A204.1 (cell line): ENCODE measurements at regions not wholly inside any gene's neighbourhood (a gene's known extent, or its start where the extent isn't known, plus 50 kb on each side); places are given as distances from the start of the nearest gene placed in this dataset.

ENCODE experiments used
- FAIRE-seq: peaks from 2 replicates; lab custom pipeline; 2012; peaks lifted over from hg19 to GRCh38; lab: Jason Lieb, UNC

- FAIRE-seq = no peak
These were observed 52.9 kb upstream of the DIO3 start for GRCh38 chr14:101508196-101508947.

- FAIRE-seq = no peak
These were observed 52.2 kb upstream of the DIO3 start for GRCh38 chr14:101508948-101509729.

- no peak for FAIRE-seq
These were observed 51.4 kb upstream of the DIO3 start for GRCh38 chr14:101509730-101510371.

DNA sequence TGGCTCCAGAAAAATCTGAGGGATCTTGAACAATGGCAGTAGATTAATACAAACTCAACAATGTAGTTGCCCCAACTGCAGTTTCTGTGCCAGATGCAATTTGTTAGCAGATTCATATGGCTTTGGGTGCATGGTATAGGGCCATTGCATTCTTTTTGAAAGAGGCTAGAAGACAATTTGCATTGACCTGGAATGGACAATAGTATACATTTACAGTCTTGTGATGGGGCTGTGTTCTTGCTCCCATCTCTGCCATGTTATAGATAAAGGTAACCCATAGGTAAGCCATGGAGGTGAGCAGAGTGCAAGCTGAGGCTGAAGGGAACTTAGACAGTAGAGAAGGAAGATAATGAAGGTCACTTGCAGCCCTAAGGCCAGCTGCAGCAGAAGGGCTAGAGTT, 50.1 kb upstream of the DIO3 start:
- no peak for FAIRE-seq
